HCT116 (cell line): ENCODE measurements at regions not wholly inside any gene's neighbourhood (a gene's known extent, or its start where the extent isn't known, plus 50 kb on each side); places are given as distances from the start of the nearest gene placed in this dataset.

Experiments
- ATAC-seq: fragments of 200-7000 bp; cut with Tn5 transposase; 2 replicates; pipeline ENCODE4 v1.9.1; 2020; ENCODE audit warnings: mild to moderate bottlenecking, moderate library complexity
- BruUV-seq: library from RNA; stranded (reverse); fragments of 400-500 nt; replicated peaks from 2 replicates; lab custom pipeline; 2021; lab: Mats Ljungman, UMichigan
- CTCF ChIA-PET: fragments of 300-600 bp; sonication (Branson Sonifier 250); formaldehyde crosslinking; loops from one replicate; lab custom pipeline; 2021; ENCODE audit warnings: antibody characterized with exemption; lab: Charles Lee
- POLR2A ChIA-PET: fragments of 300-600, 350-600 bp; sonication (Branson Sonifier 250); formaldehyde crosslinking; loops from one replicate; lab custom pipeline; 2021; ENCODE audit warnings: antibody characterized with exemption; lab: Charles Lee
- RAD21 ChIA-PET, 2 experiments: fragments of 300-600 bp; sonication (Branson Sonifier 250); formaldehyde crosslinking; loops; one replicate each; lab custom pipeline; 2023; ENCODE audit warnings: low total read pairs in 2 of 2; ENCODE audit not compliant: uncharacterized antibody in 2 of 2, unreplicated experiment in 2 of 2, low non-redundant PET in 1 of 2; lab: Charles Lee
- DNase-seq: peaks from one replicate; pipeline ENCODE4 v3.0.0-alpha.2; 2010; ENCODE audit warnings: low read depth, low spot score
- H2AFZ ChIP-seq: fragments of 200-600 bp; shearing (Covaris generic), sonication (generic); 2 replicates; pipeline ENCODE4 v1.6.1; 2017; ENCODE audit warnings: low read depth, mixed run types, mixed read lengths, antibody characterized with exemption, low read length; ENCODE audit not compliant: poor library complexity, severe bottlenecking
- H3K27ac ChIP-seq: 2 replicates; pipeline ENCODE4 v1.5.1; 2012; ENCODE audit warnings: low read depth, low read length
- H3K27me3 ChIP-seq: fragments of 200-600 bp; sonication (generic); 2 replicates; pipeline ENCODE4 v1.6.1; 2016; ENCODE audit warnings: mixed run types, low read length, mixed read lengths; ENCODE audit not compliant: insufficient read depth
- H3K36me3 ChIP-seq, 2 experiments: fragments of 200-500 bp in 1 of 2; fragments of 200-600 bp in 1 of 2; sonication (Bioruptor generic) in 1 of 2; sonication (generic) in 1 of 2; 2 replicates each; pipeline versions ENCODE4 v1.5.1 to v1.6.1; 2014 to 2016; ENCODE audit warnings: low read length in 2 of 2, inconsistent platforms in 1 of 2, mixed read lengths in 1 of 2, mixed run types in 1 of 2; ENCODE audit not compliant: insufficient read depth in 2 of 2, control insufficient read depth in 1 of 2
- H3K4me1 ChIP-seq, 2 experiments: fragments of 200-600 bp in 1 of 2; sonication (generic) in 1 of 2; 2 replicates each; pipeline versions ENCODE4 v1.5.1 to v1.6.1; 2012 to 2017; ENCODE audit warnings: low read length in 2 of 2, inconsistent platforms in 1 of 2, mild to moderate bottlenecking in 1 of 2, mixed read lengths in 1 of 2, mixed run types in 1 of 2, moderate library complexity in 1 of 2; ENCODE audit not compliant: insufficient read depth in 2 of 2, control insufficient read depth in 1 of 2
- H3K4me2 ChIP-seq: fragments of 200-600 bp; sonication (generic); 2 replicates; pipeline ENCODE4 v1.6.1; 2017; ENCODE audit warnings: mixed run types, low read length, mixed read lengths
- H3K4me3 ChIP-seq, 2 experiments: fragments of 200-600 bp in 1 of 2; sonication (generic) in 1 of 2; replicated peaks in 1 of 2; 2 replicates each; pipeline ENCODE4 v1.5.1; 2011 to 2016; ENCODE audit warnings: low read length in 2 of 2, control low read depth in 1 of 2, low read depth in 1 of 2, mild to moderate bottlenecking in 1 of 2, mixed read lengths in 1 of 2, mixed run types in 1 of 2
- H3K79me2 ChIP-seq: fragments of 200-600 bp; sonication (generic); 2 replicates; pipeline ENCODE4 v1.6.1; 2017; ENCODE audit warnings: mild to moderate bottlenecking, mixed run types, low read length, moderate library complexity, mixed read lengths; ENCODE audit not compliant: insufficient read depth
- H3K9ac ChIP-seq: fragments of 200-600 bp; sonication (generic); 2 replicates; pipeline ENCODE4 v1.6.1; 2016; ENCODE audit warnings: low read length, mixed read lengths
- H3K9me2 ChIP-seq: fragments of 200-600 bp; sonication (generic), shearing (Covaris generic); 2 replicates; pipeline ENCODE4 v1.6.1; 2017; ENCODE audit warnings: mixed run types, mild to moderate bottlenecking, moderate library complexity; ENCODE audit not compliant: insufficient read depth
- H3K9me3 ChIP-seq, 2 experiments: fragments of 200-500 bp in 1 of 2; fragments of 200-600 bp in 1 of 2; sonication (Bioruptor generic) in 1 of 2; sonication (generic) in 1 of 2; 2 replicates each; pipeline ENCODE4 v1.6.1; 2014 to 2017; ENCODE audit warnings: low read length in 2 of 2, mixed read lengths in 2 of 2, inconsistent platforms in 1 of 2, low read depth in 1 of 2, mild to moderate bottlenecking in 1 of 2, mixed run types in 1 of 2, moderate library complexity in 1 of 2; ENCODE audit not compliant: control insufficient read depth in 1 of 2, insufficient read depth in 1 of 2
- H4K20me1 ChIP-seq: fragments of 200-600 bp; sonication (generic), shearing (Covaris generic); 2 replicates; pipeline ENCODE4 v1.6.1; 2017; ENCODE audit warnings: mixed run types, mild to moderate bottlenecking, moderate library complexity; ENCODE audit not compliant: insufficient read depth
- CEBPB ChIP-seq: IDR thresholded peaks from 2 replicates; pipeline ENCODE4 v1.6.1; 2012; ENCODE audit warnings: low read depth
- CTCF ChIP-seq, 3 experiments: fragments of 200-600 bp in 1 of 3; sonication (generic) in 1 of 3; IDR thresholded peaks in 2 of 3; conservative IDR thresholded peaks in 1 of 3; 2 replicates each; pipeline ENCODE4 v1.5.1; 2012 to 2017; ENCODE audit warnings: low read depth in 2 of 3, low read length in 2 of 3, antibody characterized with exemption in 1 of 3, borderline replicate concordance in 1 of 3, control low read depth in 1 of 3, mild to moderate bottlenecking in 1 of 3, mixed read lengths in 1 of 3, mixed run types in 1 of 3, moderate library complexity in 1 of 3; ENCODE audit not compliant: insufficient read depth in 1 of 3
- EZH2phosphoT487 ChIP-seq: fragments of 200-600 bp; IDR thresholded peaks from 2 replicates; pipeline ENCODE4 v1.6.1; 2018; ENCODE audit warnings: antibody characterized with exemption, borderline replicate concordance
- JUND ChIP-seq: IDR thresholded peaks from 2 replicates; pipeline ENCODE4 v1.6.1; 2012
- POLR2A ChIP-seq: IDR thresholded peaks from 2 replicates; pipeline ENCODE4 v1.7.0; 2011; ENCODE audit warnings: borderline replicate concordance; ENCODE audit not compliant: insufficient read depth, insufficient read length; ENCODE audit errors: extremely low read depth
- SP1 ChIP-seq: IDR thresholded peaks from 2 replicates; pipeline ENCODE4 v1.6.1; 2012; ENCODE audit warnings: low read depth
- YY1 ChIP-seq: IDR thresholded peaks from 2 replicates; pipeline ENCODE4 v1.6.1; 2011; ENCODE audit warnings: low read length, low read depth, moderate library complexity, mild to moderate bottlenecking; ENCODE audit not compliant: insufficient replicate concordance; ENCODE audit errors: extremely low read depth
- ZBTB33 ChIP-seq: IDR thresholded peaks from 2 replicates; pipeline ENCODE4 v1.6.1; 2011; ENCODE audit warnings: mild to moderate bottlenecking, low read length, moderate library complexity; ENCODE audit not compliant: insufficient replicate concordance; ENCODE audit errors: extremely low read depth
- ZNF274 ChIP-seq: fragments of 200-500 bp; sonication (Bioruptor generic); IDR thresholded peaks from 2 replicates; pipeline ENCODE4 v1.6.1; 2014; ENCODE audit warnings: mild to moderate bottlenecking, low read depth, low read length, inconsistent platforms
- intact Hi-C: fragments of 100-400 bp; cut with micrococcal nuclease; formaldehyde crosslinking; loops from 2 replicates; pipeline ENCODE4 v1.10.0; 2022

GRCh38 chr5:133744051-133744959 is 132.0 kb upstream of the FSTL4 start:
- Histone ChIP-seq H3K9me2 (no peaks in the 10 kb centered on the region), H2AFZ (no peak overlapping the region), H3K27ac (no peak overlapping the region), H3K9ac (no peak overlapping the region), H3K4me2 (no peak overlapping the region), H3K4me1 (no peaks in the 10 kb centered on the region), H3K79me2 (no peaks in the 10 kb centered on the region), H3K27me3 (no peaks in the 10 kb centered on the region), H3K36me3 (no peaks in the 10 kb centered on the region), H3K4me3 (no peak overlapping the region), H3K9me3 (no peaks in the 10 kb centered on the region), H4K20me1 (no peaks in the 10 kb centered on the region)
- POLR2A ChIA-PET, result no interaction called here
- no peak for TF ChIP-seq YY1
- no peak for TF ChIP-seq EZH2phosphoT487
- TF ChIP-seq CTCF (IDR thresholded peaks at IDR 0.05 in 2 of 3, conservative IDR thresholded peaks at IDR 0.05 in 1 of 3; ENCODE audit: borderline replicate concordance in 1 of 3, insufficient read depth in 1 of 3, low read depth in 2 of 3, low read length in 2 of 3), result no peak
- TF ChIP-seq ZNF274, result no peak
- no peak for TF ChIP-seq CEBPB
- no peak for TF ChIP-seq SP1
- no peak for TF ChIP-seq ZBTB33
- no peak for TF ChIP-seq JUND
- no peak for TF ChIP-seq POLR2A
- no TSS peak for BruUV-seq
- RAD21 ChIA-PET, result no interaction called here
- no peak for ATAC-seq
- CTCF ChIA-PET, result interaction anchor here (1.3 kb wide), 1 partner anchor 10 kb away, joined by 4 read pairs; no protein-coding TSS in a partner anchor
- no peak for DNase-seq
- intact Hi-C loops, result no loop called here
